ENCODE measurements at regions not wholly inside any gene's neighbourhood (a gene's known extent, or its start where the extent isn't known, plus 50 kb on each side); places are given as distances from the start of the nearest gene placed in this dataset.
"Not testable (repeated sequence)": the region's sequence is repeated elsewhere in the genome, so short reads cannot be mapped to it uniquely, and the experiment has no call there.

- not testable (repeated sequence) for H3K27ac ChIP-seq (replicated peaks; ENCODE audit: low read length); H3K4me2 ChIP-seq (ENCODE audit: insufficient read depth, low read length, poor library complexity, severe bottlenecking); DNase-seq (ENCODE audit: low spot score); H3K4me1 ChIP-seq (ENCODE audit: control insufficient read depth in 2 of 2, insufficient read depth in 1 of 2, low read depth in 1 of 2, low read length in 2 of 2); H3K4me3 ChIP-seq (ENCODE audit: low read length in 2 of 2); H3K79me1 ChIP-seq (ENCODE audit: low read depth, low read length); H3K4ac ChIP-seq (ENCODE audit: low read length); H2BK15ac ChIP-seq (ENCODE audit: low read length); H3K9me3 ChIP-seq (replicated peaks in 1 of 2; ENCODE audit: control insufficient read depth in 2 of 2, insufficient read depth in 1 of 2, low read depth in 1 of 2, low read length in 2 of 2); H3K23ac ChIP-seq (ENCODE audit: low read depth, low read length, poor library complexity); H4K8ac ChIP-seq (ENCODE audit: low read depth, low read length); H2AK5ac ChIP-seq (ENCODE audit: low read depth, low read length); H2BK12ac ChIP-seq (ENCODE audit: low read length); H3K36me3 ChIP-seq (replicated peaks in 1 of 2; ENCODE audit: control insufficient read depth in 2 of 2, insufficient read depth in 2 of 2, low read length in 2 of 2); H3K27me3 ChIP-seq (ENCODE audit: control insufficient read depth in 3 of 3, insufficient read depth in 3 of 3, low read depth in 1 of 3, low read length in 3 of 3); H4K91ac ChIP-seq (ENCODE audit: low read depth, low read length, poor library complexity); H3K18ac ChIP-seq (ENCODE audit: low read length); H2BK120ac ChIP-seq (ENCODE audit: low read depth, low read length); H3K14ac ChIP-seq (ENCODE audit: low read length); H3K9ac ChIP-seq (ENCODE audit: low read depth, low read length, poor library complexity); H2BK5ac ChIP-seq (ENCODE audit: low read length)
- peak overlapping the region; percentile 33 for H2AFZ ChIP-seq (ENCODE audit: low read length)
- no CpG with 5 or more reads among the region's 3 CpGs for WGBS, 2 donors (ENCODE audit: extremely low coverage in 2 of 2, insufficient read length in 2 of 2, insufficient replicate concordance in 1 of 2)
These were observed 55.0 kb upstream of the CCN1 start for GRCh38 chr1:85525591-85525991.

GRCh38 chr1:85526216-85526615 lies 54.3 kb upstream of the CCN1 start:
- not testable (repeated sequence) for H2BK15ac ChIP-seq (ENCODE audit: low read length); DNase-seq (ENCODE audit: low spot score); H3K18ac ChIP-seq (ENCODE audit: low read length); H3K23ac ChIP-seq (ENCODE audit: low read depth, low read length, poor library complexity); H3K9me3 ChIP-seq (replicated peaks in 1 of 2; ENCODE audit: control insufficient read depth in 2 of 2, insufficient read depth in 1 of 2, low read depth in 1 of 2, low read length in 2 of 2); H2BK12ac ChIP-seq (ENCODE audit: low read length); H3K4ac ChIP-seq (ENCODE audit: low read length); H3K9ac ChIP-seq (ENCODE audit: low read depth, low read length, poor library complexity); H4K8ac ChIP-seq (ENCODE audit: low read depth, low read length); H3K4me2 ChIP-seq (ENCODE audit: insufficient read depth, low read length, poor library complexity, severe bottlenecking); H3K4me1 ChIP-seq (ENCODE audit: control insufficient read depth in 2 of 2, insufficient read depth in 1 of 2, low read depth in 1 of 2, low read length in 2 of 2); H2AK5ac ChIP-seq (ENCODE audit: low read depth, low read length); H3K27me3 ChIP-seq (ENCODE audit: control insufficient read depth in 3 of 3, insufficient read depth in 3 of 3, low read depth in 1 of 3, low read length in 3 of 3); H3K4me3 ChIP-seq (ENCODE audit: low read length in 2 of 2); H2BK5ac ChIP-seq (ENCODE audit: low read length); H3K14ac ChIP-seq (ENCODE audit: low read length); H3K36me3 ChIP-seq (replicated peaks in 1 of 2; ENCODE audit: control insufficient read depth in 2 of 2, insufficient read depth in 2 of 2, low read length in 2 of 2); H3K79me1 ChIP-seq (ENCODE audit: low read depth, low read length); H4K91ac ChIP-seq (ENCODE audit: low read depth, low read length, poor library complexity); H2BK120ac ChIP-seq (ENCODE audit: low read depth, low read length)
- peak overlapping the region; percentile 61 for H3K27ac ChIP-seq (replicated peaks; ENCODE audit: low read length)
- peak overlapping the region; percentile 33 for H2AFZ ChIP-seq (ENCODE audit: low read length)
- no CpG with 5 or more reads among the region's 3 CpGs for WGBS, 2 donors (ENCODE audit: extremely low coverage in 2 of 2, insufficient read length in 2 of 2, insufficient replicate concordance in 1 of 2)

GRCh38 chr1:85527145-85527544 lies 53.4 kb upstream of the CCN1 start:
- DNase-seq (ENCODE audit: low spot score): peak; percentile 66
- not testable (repeated sequence) for H3K4ac ChIP-seq (ENCODE audit: low read length); H3K18ac ChIP-seq (ENCODE audit: low read length); H3K9me3 ChIP-seq (replicated peaks in 1 of 2; ENCODE audit: control insufficient read depth in 2 of 2, insufficient read depth in 1 of 2, low read depth in 1 of 2, low read length in 2 of 2); H4K91ac ChIP-seq (ENCODE audit: low read depth, low read length, poor library complexity); H4K8ac ChIP-seq (ENCODE audit: low read depth, low read length); H3K9ac ChIP-seq (ENCODE audit: low read depth, low read length, poor library complexity); H2BK12ac ChIP-seq (ENCODE audit: low read length); H3K23ac ChIP-seq (ENCODE audit: low read depth, low read length, poor library complexity); H2BK120ac ChIP-seq (ENCODE audit: low read depth, low read length); H2BK5ac ChIP-seq (ENCODE audit: low read length); H3K4me3 ChIP-seq (ENCODE audit: low read length in 2 of 2); H3K14ac ChIP-seq (ENCODE audit: low read length); H2BK15ac ChIP-seq (ENCODE audit: low read length); H3K27me3 ChIP-seq (ENCODE audit: control insufficient read depth in 3 of 3, insufficient read depth in 3 of 3, low read depth in 1 of 3, low read length in 3 of 3); H3K4me1 ChIP-seq (ENCODE audit: control insufficient read depth in 2 of 2, insufficient read depth in 1 of 2, low read depth in 1 of 2, low read length in 2 of 2); H3K79me1 ChIP-seq (ENCODE audit: low read depth, low read length); H3K36me3 ChIP-seq (replicated peaks in 1 of 2; ENCODE audit: control insufficient read depth in 2 of 2, insufficient read depth in 2 of 2, low read length in 2 of 2); H2AK5ac ChIP-seq (ENCODE audit: low read depth, low read length)
- Histone ChIP-seq H2AFZ (ENCODE audit: low read length) (peak overlapping the region; percentile 72), H3K4me2 (ENCODE audit: insufficient read depth, low read length, poor library complexity, severe bottlenecking) (peak overlapping the region; percentile 2), H3K27ac (replicated peaks; ENCODE audit: low read length) (peak overlapping the region; percentile 62)
- no CpG with 5 or more reads among the region's 4 CpGs for WGBS, 2 donors (ENCODE audit: extremely low coverage in 2 of 2, insufficient read length in 2 of 2, insufficient replicate concordance in 1 of 2)

Measured in neuronal stem cell (in vitro differentiated cells).